Anterior cingulate cortex (tissue), 58 donors: ENCODE measurements at regions not wholly inside any gene's neighbourhood (a gene's known extent, or its start where the extent isn't known, plus 50 kb on each side); places are given as distances from the start of the nearest gene placed in this dataset.
A peak's percentile ranks its signal among the peaks of the same experiment; 100 is the strongest.

Source experiments
- DNase-seq, 58 donors: peaks; one replicate each; lab custom pipeline; 2025; lab: John Stamatoyannopoulos, UW

- DNase-seq: no peak
These were observed 186.7 kb downstream of the ARL4C start for GRCh38 chr2:234310166-234310565.

- DNase-seq: no peak
These were observed 187.4 kb downstream of the ARL4C start for GRCh38 chr2:234309431-234309830.

GRCh38 chr2:234308813-234309195 is 188.1 kb downstream of the ARL4C start:
- peak in 2 of 58 donors; percentile 18 to 19 for DNase-seq

- DNase-seq: no peak
These were observed 188.6 kb downstream of the ARL4C start for GRCh38 chr2:234308073-234308812.

- no peak for DNase-seq
These were observed 189.4 kb downstream of the ARL4C start for GRCh38 chr2:234307322-234307961.

- no peak for DNase-seq
These were observed 190.3 kb downstream of the ARL4C start for GRCh38 chr2:234306426-234307173.

GRCh38 chr2:234305846-234306245 is 191.0 kb downstream of the ARL4C start:
- DNase-seq: no peak

GRCh38 chr2:234304950-234305349 is 191.9 kb downstream of the ARL4C start:
- DNase-seq: no peak

- no peak for DNase-seq
These were observed 194.3 kb downstream of the ARL4C start for GRCh38 chr2:234302664-234302991.

GRCh38 chr2:234300932-234301823 is 195.7 kb downstream of the ARL4C start:
- DNase-seq: peak in 1 of 58 donors; percentile 14

GRCh38 chr2:234300391-234300925 is 196.4 kb downstream of the ARL4C start:
- no peak for DNase-seq

GRCh38 chr2:234298918-234299317 is 198.0 kb downstream of the ARL4C start:
- DNase-seq: no peak

- no peak for DNase-seq
These were observed 199.9 kb downstream of the ARL4C start for GRCh38 chr2:234296991-234297390.

GRCh38 chr2:234293973-234294372 is 202.9 kb downstream of the ARL4C start:
- DNase-seq: no peak

- no peak for DNase-seq
These were observed 204.0 kb downstream of the ARL4C start for GRCh38 chr2:234292962-234293243.

- DNase-seq: no peak
These were observed 204.5 kb downstream of the ARL4C start for GRCh38 chr2:234292205-234292961.

- no peak for DNase-seq
These were observed 205.1 kb downstream of the ARL4C start for GRCh38 chr2:234291765-234292204.

- no peak for DNase-seq
These were observed 206.2 kb downstream of the ARL4C start for GRCh38 chr2:234290671-234291070.

- no peak for DNase-seq
These were observed 206.9 kb downstream of the ARL4C start for GRCh38 chr2:234289834-234290590.
